ENCODE measurements at regions not wholly inside any gene's neighbourhood (a gene's known extent, or its start where the extent isn't known, plus 50 kb on each side); places are given as distances from the start of the nearest gene placed in this dataset.
"Not testable (repeated sequence)": the region's sequence is repeated elsewhere in the genome, so short reads cannot be mapped to it uniquely, and the experiment has no call there.

DNA sequence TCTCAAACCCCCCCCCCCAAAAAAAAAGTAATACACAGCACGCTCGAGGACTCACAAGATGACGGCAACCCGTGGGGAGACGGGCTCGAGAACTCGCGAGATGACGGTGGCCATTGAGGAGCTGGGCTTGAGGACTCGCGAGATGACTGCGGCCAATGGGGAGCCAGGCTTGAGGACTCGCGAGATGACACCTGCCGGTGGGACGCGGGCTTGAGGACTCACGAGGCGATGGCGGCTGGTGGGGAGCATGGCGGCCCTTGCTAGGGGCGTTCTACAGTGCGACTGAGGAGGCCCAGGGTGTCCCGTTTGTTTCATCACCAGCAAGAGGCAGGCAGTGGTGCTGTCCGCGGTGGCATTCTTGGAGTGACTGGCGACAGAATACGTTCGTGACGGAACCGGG lies 172.4 kb upstream of the MAGEB16 start:
- no peak for DNase-seq

GRCh38 chrX:35626124-35626523 lies 172.0 kb upstream of the MAGEB16 start:
- no peak for DNase-seq

DNA sequence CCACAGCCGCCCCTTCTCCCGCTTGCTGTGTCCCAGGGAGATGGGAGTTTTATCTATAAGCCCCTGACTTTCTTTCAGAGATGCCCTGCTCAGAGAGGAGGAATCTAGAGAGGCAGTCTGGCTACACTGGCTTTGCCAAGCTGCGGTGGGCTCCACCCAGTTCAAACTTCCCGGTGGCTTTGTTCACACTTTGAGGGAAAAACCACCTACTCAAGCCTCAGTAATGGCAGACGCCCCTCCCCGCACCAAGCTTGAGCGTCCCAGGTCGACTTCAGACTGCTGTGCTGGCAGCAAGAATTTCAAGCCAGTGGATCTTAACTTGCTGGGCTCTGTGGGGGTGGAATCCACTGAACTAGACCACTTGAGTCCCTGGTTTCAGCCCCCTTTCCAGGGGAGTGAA lies 162.2 kb upstream of the MAGEB16 start:
- DNase-seq: not testable (repeated sequence)

DNA sequence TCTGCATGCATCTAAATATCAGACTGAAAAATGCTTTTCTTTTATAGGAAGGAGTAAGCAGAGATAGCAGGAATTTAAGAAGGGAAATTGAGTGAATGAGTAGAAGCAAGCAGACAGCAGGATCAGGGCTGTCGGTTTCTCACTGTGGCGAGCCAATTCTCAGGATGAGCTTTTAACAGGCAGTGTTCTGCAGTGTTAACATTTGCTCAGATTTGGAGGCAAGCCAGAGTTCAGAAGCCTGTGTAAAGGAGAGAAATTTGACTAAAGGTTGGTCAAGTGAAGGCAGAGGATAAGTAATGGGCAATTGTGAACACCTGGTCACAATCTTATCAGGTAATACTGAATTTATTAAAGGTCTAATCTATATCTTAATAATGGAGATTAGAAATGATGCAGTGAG lies 133.3 kb upstream of the MAGEB16 start:
- no peak for DNase-seq

GRCh38 chrX:35665311-35665710 lies 132.8 kb upstream of the MAGEB16 start:
- DNase-seq: no peak

- no peak for DNase-seq
These were observed 127.3 kb upstream of the MAGEB16 start for GRCh38 chrX:35670889-35671288.

DNA sequence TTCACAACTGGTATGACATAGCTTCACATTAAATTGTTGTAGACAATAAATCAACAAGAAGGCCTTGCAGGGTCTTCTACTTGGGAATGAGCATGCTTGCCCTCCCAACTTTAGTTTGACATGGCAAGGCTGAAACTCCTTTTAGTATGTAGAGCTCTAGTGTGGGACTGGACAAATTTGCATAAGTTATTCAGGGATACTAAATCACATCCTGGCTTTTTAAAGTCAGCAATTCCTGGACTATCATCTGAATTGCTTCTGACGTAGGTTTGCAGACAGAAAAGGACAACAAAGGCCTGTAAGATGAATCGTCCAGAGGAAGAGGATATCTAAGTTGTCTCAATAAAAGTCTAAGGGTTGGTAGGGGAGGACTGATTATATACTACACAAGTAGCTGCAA lies 123.0 kb upstream of the MAGEB16 start:
- no peak for DNase-seq

DNA sequence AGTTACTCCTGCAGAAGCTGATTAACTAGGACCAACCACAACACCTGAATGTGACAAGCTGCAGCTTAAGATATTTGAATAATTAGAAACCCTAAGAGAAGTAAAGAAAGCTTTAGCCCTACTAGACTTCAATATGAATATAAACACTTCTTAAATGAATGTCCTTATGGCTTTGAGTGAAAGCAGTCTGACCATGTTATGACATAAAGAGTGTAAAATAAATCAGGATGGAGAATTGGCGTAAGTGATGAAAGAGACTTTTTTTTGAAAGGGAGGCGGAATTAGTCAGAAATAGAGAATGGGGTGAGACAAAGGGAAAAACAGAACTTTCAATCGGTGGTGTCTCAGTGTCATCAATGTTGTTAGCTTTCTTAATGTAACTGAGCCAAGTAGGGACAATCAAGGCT lies 117.2 kb upstream of the MAGEB16 start:
- DNase-seq: no peak

- DNase-seq: no peak
These were observed 115.7 kb upstream of the MAGEB16 start for GRCh38 chrX:35682476-35682875.

DNA sequence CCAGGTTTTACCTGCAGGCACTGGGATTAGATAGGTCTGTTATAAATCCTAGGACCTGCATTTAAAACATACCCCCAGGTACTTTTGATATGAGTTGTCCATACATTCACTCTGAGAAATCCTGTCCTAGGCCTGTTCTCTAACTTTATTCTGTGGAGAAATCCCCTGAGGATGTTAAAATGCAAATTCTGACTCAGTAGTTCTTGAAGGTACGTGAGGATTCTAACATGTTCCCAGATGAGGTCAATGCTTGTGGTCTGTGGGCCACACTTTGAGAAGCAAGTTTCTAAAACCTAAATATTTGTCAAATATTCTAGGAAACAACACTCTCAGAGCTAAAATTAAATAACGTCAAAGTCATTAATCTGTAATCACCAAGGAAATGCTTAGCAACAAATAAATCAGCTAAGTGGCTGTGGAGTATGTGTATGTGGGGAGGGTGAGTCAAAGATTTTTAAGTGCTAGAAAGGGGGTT lies 101.3 kb upstream of the MAGEB16 start:
- DNase-seq: no peak

DNA sequence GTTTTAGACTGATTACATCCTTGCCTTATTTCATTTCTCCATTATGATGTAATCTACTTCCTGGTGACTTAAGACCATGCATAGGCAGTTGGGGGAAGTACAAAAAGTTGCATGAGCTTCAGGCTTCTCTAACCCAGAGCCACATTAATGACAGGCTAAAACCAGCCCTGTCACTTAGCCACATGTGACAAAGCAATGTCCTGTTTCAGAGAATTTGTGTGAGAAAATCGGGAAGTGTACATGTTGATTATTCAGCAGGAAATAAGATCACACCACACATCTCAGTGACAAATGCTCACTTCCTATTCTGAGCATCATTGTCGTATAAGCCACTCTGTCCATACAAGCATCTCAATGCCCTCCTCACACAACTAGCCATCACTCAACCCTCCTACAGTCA lies 98.5 kb upstream of the MAGEB16 start:
- DNase-seq: no peak

GRCh38 chrX:35700121-35700520 lies 98.0 kb upstream of the MAGEB16 start:
- no peak for DNase-seq

DNA sequence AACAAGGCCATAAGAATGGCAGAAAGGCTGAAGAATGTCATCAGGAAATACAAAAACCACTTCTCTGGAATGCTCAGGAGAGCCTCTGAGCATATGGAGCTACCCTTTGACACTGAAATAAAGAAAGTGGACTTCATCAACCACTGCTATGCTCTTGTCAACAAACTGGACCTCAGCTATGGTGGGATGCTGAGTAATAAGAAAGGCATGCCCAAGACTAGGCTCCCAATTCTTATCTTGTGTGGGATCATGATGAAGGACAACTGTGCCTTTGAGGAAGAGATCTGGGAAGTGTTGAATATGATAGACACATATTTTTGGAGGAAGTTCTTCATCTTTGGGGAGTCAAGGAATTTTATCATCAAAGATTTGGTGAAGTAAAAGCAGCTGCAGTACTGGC lies 86.9 kb upstream of the MAGEB16 start:
- DNase-seq: no peak

- DNase-seq: no peak
These were observed 76.0 kb upstream of the MAGEB16 start for GRCh38 chrX:35722128-35722527.

GRCh38 chrX:35726176-35726575 lies 72.0 kb upstream of the MAGEB16 start:
- DNase-seq: no peak

DNA sequence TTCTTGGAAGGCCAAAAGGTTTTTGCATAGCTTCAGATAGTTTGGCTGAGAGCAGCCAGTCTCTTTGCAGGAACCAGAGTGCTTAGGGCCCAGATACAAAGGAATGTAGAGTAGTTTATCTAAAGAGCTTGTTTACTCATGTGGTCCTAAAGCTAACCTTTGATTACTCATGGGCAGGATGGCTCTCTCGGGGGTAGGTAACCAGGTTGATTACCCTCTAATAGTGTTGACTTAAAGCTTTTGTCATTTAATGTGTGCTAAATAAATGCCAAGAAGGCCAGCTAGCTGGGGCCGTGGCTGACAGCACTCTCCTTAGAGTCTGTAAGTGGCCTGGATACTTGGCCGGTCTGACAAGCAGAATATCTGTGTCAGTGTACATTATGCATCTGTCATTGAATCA lies 69.7 kb upstream of the MAGEB16 start:
- DNase-seq: no peak

- no peak for DNase-seq
These were observed 64.3 kb upstream of the MAGEB16 start for GRCh38 chrX:35733879-35734278.

GRCh38 chrX:35741142-35741541 lies 57.0 kb upstream of the MAGEB16 start:
- DNase-seq: no peak

DNA sequence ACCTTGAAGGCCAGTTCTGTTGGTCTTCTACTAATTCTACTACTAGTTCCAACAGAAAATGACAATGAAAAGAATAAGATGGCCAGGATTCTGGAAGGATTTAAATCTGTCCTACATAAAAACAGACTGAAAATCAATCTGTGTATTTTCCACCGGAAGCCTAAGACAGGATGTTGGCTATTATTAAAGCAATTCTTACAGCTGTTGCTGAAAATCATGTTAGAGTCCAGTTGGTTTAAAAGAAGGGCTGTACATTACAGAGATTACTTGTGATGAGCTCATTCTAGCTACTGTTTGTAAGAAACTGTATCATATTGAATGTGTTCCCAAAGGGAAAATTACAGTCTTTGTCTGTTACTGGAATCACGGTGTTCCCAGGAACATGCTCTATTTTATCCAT lies 54.8 kb upstream of the MAGEB16 start:
- DNase-seq: no peak

Measured in NCI-H1930 (cell line).